WTC11 (cell line): ENCODE measurements at regions not wholly inside any gene's neighbourhood (a gene's known extent, or its start where the extent isn't known, plus 50 kb on each side); places are given as distances from the start of the nearest gene placed in this dataset.

Experiments
- ATF3 ChIP-seq: sonication (generic); formaldehyde crosslinking; conservative IDR thresholded peaks from 2 replicates; pipeline ENCODE4 v1.8.1; 2022; ENCODE audit warnings: mild to moderate bottlenecking, missing genetic modification reagents
- CBFB ChIP-seq: sonication (generic); formaldehyde crosslinking; IDR thresholded peaks from 2 replicates; pipeline ENCODE4 v1.8.1; 2022; ENCODE audit warnings: mild to moderate bottlenecking, low read depth, missing genetic modification reagents
- CREM ChIP-seq: sonication (generic); formaldehyde crosslinking; IDR thresholded peaks from 2 replicates; pipeline ENCODE4 v1.8.1; 2022; ENCODE audit warnings: mild to moderate bottlenecking, missing genetic modification reagents, moderate library complexity
- CTCF ChIP-seq: fragments of 200-600 bp; IDR thresholded peaks from 2 replicates; pipeline ENCODE4 v1.8.0; 2022; ENCODE audit warnings: antibody characterized with exemption
- IRF1 ChIP-seq: sonication (generic); formaldehyde crosslinking; IDR thresholded peaks from 2 replicates; pipeline ENCODE4 v1.8.0; 2023; ENCODE audit warnings: missing genetic modification reagents
- IRF2 ChIP-seq: sonication (generic); formaldehyde crosslinking; IDR thresholded peaks from 2 replicates; pipeline ENCODE4 v1.8.0; 2022; ENCODE audit warnings: low read depth, missing genetic modification reagents, borderline replicate concordance
- JUN ChIP-seq: sonication (generic); formaldehyde crosslinking; IDR thresholded peaks from 2 replicates; pipeline ENCODE4 v1.8.0; 2023; ENCODE audit warnings: mild to moderate bottlenecking, missing genetic modification reagents
- MAX ChIP-seq: sonication (generic); formaldehyde crosslinking; IDR thresholded peaks from 2 replicates; pipeline ENCODE4 v1.8.0; 2022; ENCODE audit warnings: mild to moderate bottlenecking, missing genetic modification reagents
- NFYB ChIP-seq: sonication (generic); formaldehyde crosslinking; conservative IDR thresholded peaks from 2 replicates; pipeline ENCODE4 v1.8.0; 2022; ENCODE audit warnings: low read depth, missing genetic modification reagents
- NR2C2 ChIP-seq: sonication (generic); formaldehyde crosslinking; IDR thresholded peaks from 2 replicates; pipeline ENCODE4 v1.8.0; 2022; ENCODE audit warnings: mild to moderate bottlenecking, missing genetic modification reagents
- TCF7 ChIP-seq: sonication (generic); formaldehyde crosslinking; IDR thresholded peaks from 2 replicates; pipeline ENCODE4 v1.8.0; 2022; ENCODE audit warnings: mild to moderate bottlenecking, low read depth, missing genetic modification reagents, moderate library complexity
- ZNF138 ChIP-seq: sonication (generic); formaldehyde crosslinking; conservative IDR thresholded peaks from 2 replicates; pipeline ENCODE4 v1.8.1; 2022; ENCODE audit warnings: mild to moderate bottlenecking, moderate library complexity, missing genetic modification reagents
- ZNF281 ChIP-seq: sonication (generic); formaldehyde crosslinking; IDR thresholded peaks from 2 replicates; pipeline ENCODE4 v1.8.0; 2023; ENCODE audit warnings: mild to moderate bottlenecking, missing genetic modification reagents

- TF ChIP-seq TCF7 (CRISPR knock-in tag) (no peak), MAX (no peak), IRF2 (CRISPR knock-in tag) (no peak), NFYB (no peak), ZNF138 (CRISPR knock-in tag) (no peak), CTCF (no peak), CBFB (CRISPR knock-in tag) (no peak), NR2C2 (CRISPR knock-in tag) (no peak), ZNF281 (CRISPR knock-in tag) (no peak), CREM (CRISPR knock-in tag) (no peak), IRF1 (CRISPR knock-in tag) (no peak), ATF3 (CRISPR knock-in tag) (no peak), JUN (CRISPR knock-in tag) (no peak)
These were observed 314.0 kb upstream of the SMARCA2 start for GRCh38 chr9:1701113-1701512.
